GM21367 (cell line): ENCODE measurements at regions not wholly inside any gene's neighbourhood (a gene's known extent, or its start where the extent isn't known, plus 50 kb on each side); places are given as distances from the start of the nearest gene placed in this dataset.
"Not testable (repeated sequence)": the region's sequence is repeated elsewhere in the genome, so short reads cannot be mapped to it uniquely, and the experiment has no call there.

ENCODE experiments used
- ATAC-seq: cut with Tn5 transposase; IDR thresholded peaks from one replicate; pipeline ENCODE4 v1.9.1; 2021; ENCODE audit not compliant: unreplicated experiment

DNA sequence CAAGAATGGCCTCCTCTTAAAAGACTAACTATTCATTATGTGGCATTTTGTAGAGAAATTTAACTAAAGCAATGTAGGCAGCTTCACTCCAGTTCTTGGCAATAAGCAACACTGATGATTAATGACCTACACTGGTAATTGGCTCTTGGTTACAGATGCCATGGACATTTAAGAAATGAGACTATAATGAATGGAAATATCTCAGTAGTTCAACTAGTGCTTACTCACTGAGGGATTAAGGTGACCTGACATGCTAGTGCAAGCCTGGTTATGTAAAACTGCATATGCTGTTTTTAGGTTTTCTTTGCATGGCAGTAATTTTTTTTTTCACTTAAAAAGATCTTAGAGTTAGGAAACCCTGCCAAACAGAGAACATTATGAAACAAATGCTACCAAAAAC, 152.7 kb upstream of the AADAT start:
- no peak for ATAC-seq

DNA sequence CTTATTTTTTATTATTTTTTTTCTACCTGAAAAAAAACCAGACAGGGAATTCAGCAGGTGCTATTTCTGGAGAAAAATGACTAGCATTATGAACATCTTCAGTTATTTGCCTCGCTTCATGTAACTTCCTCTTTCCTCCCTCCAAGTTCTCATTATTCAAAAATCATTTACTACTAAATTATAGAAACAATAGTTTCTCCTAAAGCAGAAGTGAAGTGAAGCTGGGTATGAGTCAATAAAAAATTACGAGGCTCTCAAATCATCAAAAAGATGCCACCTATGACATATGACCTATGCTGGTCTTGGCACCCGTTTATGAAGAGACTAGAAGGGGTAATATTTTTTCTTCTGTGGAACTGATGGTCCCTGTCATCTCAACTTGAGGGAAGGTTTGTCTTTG, 145.0 kb upstream of the AADAT start:
- ATAC-seq = no peak

DNA sequence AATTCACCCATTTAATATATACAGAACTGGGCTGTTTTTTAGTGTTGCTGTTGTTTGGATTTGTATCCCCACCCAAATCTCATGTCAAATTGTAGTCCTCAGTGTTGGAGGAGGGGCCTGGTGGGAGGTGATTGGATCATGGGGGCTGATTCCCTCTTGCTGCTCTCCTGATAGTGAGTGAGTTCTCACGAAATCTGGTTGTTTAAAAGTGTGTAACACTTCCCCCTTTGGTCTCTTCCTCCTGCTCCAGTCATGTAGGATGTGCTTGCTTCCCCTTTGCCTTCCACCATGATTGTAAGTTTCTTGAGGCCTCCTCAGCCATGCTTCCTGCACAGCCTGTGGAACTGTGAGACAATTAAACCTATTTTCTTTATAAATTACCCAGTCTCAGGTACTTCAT, 141.6 kb upstream of the AADAT start:
- no peak for ATAC-seq

DNA sequence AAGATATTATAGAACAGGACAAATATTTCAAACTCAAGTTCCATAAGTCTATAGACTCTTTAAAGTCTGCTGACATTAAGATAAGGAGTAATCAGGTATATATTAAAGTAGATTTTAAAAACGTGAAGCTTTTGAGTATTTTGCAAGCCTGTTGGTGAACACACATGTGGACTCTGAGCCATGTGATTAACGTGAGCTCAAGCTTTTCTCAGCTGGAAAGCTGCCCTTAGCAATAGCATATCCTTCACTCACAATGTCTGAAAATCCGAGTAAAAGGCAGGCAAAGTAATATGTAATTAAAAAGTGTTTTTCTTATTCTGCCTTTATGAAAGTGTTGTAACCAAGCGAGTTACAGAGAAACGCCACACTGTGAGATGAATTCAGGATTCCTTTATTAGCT, 140.5 kb upstream of the AADAT start:
- ATAC-seq = no peak

DNA sequence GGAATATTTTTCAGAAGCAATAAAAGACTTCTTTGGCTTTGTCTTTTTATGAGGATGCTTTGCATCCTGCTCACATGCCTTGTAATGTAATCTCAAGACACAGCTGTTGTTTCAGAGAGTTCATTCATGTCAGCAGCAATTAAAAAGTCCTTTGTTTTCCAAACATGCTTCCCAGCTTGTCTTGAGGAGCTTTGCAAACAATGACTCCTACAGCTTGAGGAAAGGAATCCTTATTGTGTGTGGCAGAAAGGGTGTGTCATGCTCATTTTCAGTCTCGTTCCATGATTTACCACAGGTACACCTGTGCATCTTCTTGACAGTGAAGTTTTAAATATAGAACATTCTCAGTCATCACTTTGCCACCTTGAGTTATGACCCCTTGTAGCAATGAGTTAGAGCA, 139.2 kb upstream of the AADAT start:
- ATAC-seq = no peak

DNA sequence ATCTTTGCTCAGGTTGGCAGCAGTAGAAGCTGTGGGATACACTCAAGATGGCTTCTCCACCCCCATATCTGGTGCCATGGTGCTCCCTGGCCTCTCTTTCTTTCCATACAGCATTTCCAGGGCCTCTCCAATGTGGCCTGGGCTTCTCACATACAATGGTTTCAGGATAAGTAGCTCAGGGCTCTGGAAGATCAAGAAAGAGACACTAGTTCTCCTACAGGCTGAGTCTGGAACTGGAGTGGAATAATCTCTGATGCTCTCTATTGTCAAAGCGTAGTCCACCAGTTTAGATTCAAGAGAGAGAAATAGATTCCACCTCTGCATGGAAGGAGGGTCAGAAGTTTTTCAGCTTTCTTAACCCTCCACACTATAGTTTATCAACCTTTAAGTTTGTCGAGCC, 138.2 kb upstream of the AADAT start:
- ATAC-seq = no peak

DNA sequence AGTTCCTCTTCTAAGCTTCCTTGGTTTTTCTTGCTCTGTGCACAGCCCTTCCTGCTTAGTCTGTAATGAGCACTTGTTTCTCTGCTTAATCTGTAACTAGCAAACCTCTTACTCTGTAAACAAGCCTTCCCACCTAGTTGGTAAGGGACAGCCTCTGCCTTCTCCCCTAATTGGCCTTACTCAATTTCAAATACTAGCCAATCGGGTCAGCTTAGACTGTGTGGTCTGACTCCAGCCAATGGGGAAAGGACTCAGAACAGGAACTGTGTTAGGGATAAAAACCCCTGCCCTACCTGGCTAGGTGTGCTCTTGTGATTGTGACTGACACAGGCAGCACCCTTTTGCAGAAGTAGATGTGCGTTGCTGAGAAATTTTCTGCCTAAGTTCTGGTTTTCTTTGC, 136.5 kb upstream of the AADAT start:
- no peak for ATAC-seq

DNA sequence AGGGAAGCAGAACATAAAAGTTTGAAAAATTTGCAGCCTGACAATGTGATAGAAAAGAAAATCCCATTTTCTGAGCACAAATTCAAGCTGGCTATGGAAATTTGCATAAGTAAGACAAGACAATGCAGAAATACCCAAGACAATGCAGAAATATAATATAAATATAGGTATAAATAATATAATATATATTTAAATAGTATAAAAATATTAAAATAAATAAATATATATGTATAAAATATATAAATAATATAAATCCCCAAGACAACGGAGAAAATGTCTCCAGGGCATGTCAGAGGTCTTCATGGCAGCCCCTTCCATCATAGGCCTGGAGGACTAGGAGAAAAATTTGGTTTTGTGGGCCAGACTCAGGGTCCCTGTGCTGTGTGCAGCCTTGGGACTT, 125.0 kb upstream of the AADAT start:
- ATAC-seq = no peak

DNA sequence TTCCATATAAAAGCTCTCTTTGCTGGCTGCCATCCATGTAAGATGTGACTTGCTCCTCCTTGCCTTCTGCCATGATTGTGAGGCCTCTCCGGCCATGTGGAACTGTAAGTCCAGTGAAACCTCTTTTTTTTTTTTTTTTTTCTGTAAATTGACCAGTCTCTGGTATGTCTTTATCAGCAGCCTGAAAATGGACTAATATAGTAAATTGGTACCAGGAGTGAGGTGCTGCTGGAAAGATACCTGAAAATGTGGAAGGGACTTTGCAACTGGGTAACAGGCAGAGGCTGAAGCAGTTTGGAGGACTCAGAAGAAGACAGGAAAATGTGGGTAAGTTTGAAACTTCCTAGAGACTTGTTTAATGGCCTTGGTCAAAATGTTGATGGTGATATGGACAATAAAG, 124.3 kb upstream of the AADAT start:
- ATAC-seq = no peak

DNA sequence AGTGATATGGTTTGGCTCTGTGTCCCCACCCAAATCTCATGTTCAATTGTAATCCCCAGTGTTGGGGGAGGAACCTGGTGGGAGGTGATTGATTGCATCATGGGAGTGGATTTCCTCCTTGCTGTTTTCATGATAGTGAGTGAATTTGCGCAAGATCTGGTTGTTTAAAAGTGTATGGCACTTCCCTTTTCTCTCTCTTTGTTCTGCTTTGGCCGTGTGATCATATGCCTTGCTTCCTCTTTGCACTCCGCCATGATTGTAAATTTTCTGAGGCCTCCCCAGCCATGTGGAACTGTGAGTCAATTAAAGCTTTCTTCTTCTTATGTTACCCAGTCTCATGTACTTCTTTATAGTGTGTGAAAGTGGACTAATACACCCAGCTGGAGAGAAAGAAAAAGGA, 113.0 kb upstream of the AADAT start:
- ATAC-seq = no peak

DNA sequence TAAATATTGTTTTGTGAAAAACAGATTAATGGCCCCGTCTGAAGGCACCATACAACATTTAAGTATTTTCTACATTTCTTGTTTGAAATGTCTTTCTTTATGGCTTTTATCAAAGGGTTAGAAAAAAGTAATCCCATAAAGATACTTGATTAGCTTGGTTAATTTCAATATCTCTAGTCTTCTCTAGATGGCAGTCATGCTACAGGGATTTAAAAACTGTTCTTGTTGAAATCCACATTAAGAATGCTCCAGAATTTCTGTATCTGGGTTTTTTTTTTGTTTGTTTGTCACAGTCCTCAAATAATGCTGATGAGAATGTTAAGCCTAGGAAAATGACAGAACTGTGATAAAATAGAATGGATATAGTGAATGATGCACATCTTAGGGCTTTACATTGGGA, 109.0 kb upstream of the AADAT start:
- ATAC-seq = no peak

DNA sequence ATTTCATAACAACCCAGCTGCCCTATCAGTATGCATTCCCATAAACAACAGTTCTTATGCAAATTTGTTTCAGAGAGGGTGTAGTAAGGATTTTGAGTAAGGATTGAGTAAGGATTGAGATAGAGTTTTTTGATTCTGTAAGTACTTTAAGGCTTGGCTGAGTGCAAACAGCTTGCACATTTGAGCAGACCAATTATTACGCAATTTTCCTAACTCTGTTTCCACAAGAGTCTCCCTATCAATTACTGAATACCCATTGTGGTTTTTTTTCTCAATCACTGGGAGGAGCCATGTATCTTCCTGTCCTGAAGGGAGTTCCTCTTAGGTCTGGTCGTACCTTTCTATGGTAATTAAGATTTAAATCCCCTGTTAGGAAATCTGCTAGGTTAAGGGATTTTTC, 105.0 kb upstream of the AADAT start:
- ATAC-seq = not testable (repeated sequence)

DNA sequence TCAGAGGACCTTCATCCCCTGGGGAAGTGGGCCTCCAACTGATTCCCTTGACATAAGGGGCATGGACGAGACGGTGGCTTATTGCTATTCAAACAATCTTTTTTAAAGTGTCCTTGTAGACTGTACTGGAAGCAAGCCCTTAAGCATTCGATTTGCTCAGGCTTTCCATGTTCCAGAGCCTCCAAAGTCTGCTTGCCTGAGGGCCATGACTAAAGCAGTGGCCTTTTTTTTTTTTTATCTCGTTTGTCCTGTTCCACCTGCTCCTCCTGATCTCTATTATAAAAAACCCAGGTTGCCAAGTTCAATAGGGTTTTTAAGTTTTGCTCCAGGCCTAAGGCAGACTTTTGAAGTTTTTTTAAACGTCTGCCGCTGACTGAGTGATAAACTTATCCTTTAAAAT, 103.7 kb upstream of the AADAT start:
- no peak for ATAC-seq

DNA sequence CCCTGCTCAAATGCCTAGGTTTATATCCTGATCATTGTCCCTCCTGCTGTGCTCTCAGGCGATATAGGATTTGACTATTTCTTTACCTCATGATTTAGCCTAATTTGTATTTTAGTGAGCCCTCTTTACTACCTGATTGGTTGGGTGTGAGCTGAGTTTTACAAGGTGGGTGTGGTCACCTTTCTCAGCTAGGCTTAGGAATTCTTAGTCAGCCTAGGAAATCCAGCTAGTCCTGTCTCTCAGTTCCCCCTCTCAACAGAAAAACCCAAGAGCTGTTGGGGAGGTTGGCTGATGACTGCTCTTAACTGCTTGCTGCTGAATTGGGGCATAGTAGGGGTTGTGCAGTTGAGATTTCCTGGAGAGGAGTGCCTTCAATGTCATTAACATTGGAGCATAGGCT, 100.5 kb upstream of the AADAT start:
- ATAC-seq = no peak

DNA sequence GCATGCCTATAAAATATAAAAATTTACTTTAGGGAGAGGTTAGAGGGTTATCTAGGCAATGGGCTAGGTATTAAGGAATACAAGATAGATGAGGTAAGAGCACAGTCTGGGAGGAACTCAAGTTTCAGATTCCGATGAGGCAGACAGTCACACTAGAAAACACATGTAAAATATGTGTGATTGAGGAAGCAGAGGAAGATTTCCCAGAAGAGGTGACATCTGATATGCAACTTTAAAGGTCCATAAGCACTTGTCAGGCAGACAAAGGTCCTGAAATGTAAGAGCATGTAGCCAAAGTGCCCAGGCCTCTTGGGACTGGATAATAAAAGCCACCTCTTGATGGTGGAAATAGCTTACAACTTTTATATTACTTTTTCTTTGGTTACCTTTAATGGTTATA, 81.1 kb upstream of the AADAT start:
- ATAC-seq = no peak

DNA sequence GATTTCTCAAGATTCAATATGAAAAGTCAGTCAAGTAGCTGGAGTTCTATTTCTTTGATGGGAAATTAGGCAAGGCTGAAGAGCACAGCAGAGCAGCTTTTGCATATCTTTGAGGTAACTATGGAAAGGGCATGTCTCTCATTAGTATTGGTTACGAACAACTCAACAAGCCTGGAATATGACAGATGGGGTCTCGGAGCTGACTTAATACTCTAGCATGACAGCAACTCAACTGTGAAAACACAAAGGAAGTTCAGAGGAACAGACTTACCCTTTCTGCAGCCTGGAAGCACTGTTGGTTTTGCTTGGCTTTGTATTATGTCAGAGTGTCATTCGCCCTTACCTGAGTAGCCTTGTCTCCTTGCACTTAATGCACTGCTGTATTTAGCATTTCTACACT, 79.9 kb upstream of the AADAT start:
- no peak for ATAC-seq

DNA sequence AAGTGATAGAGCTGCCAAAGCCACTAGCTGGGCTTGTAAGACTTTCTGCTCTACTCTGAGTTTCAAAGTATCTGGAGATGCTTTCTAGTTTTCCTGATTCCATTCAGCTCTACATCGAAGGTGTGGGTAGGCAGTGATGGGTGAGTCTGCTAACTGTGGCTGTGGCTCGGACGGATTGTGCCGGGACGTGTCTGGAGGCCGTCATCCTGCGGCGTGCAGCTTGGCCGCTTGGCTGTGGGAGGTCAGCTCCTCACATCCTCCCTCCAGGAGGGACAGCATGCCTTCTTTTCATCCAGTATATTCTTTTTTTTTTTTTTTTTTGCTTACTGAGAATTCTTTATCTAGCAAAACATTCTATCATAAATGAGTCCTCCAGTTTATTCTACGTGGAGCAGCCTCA, 77.9 kb upstream of the AADAT start:
- no peak for ATAC-seq

DNA sequence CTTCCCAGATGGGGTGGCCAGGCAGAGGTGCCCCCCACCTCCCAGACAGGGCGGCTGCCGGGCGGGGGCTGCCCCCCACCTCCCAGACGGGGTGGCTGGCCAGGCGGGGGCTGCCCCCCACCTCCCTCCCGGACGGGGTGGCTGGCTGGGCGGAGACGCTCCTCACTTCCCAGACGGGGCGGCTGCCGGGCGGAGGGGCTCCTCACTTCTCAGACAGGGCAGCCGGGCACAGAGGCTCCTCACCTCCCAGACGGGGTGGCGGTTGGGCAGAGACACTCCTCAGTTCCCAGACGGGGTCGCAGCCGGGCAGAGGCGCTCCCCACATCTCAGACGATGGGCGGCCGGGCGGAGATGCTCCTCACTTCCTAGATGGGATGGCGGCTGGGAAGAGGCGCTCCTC, 76.4 kb upstream of the AADAT start:
- ATAC-seq = not testable (repeated sequence)

DNA sequence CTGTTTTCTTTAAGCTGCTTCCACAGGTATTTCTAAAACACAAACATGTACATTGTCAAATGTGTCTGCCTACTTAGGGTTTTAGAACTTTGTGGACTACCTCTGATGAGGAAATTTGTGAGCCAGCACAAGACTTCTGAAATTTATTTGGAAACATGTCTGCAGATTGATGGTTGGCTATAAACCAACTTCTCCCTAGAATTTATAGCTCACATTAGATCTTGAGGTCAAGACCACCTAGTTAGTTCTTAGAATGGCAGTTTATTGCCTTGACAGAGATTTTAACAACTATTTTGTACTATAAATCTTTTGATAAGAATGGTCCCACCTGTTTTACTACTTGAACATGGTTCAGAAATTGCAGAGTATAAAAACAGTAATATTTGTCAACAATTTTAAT, 72.7 kb upstream of the AADAT start:
- no peak for ATAC-seq

DNA sequence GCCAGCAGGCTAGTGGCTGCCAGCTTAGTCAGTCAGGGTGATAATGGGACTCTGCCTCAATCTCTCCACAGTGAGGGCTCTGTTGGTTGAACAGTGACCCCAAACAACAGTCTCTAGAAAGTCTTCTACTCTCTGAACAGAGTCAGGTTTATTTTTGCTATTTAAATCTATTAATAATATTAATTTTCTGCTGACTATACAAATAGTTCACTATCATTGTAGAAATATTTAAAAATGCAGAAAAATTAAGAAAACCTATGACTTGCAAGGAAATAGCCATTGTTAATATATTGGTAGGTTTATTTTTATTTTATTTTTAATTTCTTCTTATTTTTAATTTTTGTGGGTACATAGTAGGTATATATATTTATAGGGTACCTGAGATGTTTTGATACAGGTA, 67.9 kb upstream of the AADAT start:
- no peak for ATAC-seq

DNA sequence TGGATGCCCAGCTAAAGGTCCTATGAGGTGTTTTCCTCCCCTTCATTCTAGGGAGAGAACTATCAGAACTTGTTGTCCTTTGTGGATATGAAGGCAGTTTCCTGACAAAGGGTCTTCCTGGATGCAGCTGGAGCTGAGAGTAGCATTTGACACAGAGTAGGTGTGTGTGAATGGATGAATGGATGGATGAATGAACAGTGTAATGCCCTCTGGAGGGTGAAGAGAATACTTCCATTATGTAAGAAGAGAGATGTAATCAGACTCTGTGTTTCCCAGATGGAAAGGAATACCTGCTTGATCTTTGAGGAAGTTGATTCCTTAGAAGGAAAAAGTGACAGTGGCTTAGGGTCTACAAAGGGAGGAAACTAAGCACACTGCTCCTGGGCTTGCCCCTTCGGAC, 55.4 kb upstream of the AADAT start:
- no peak for ATAC-seq

DNA sequence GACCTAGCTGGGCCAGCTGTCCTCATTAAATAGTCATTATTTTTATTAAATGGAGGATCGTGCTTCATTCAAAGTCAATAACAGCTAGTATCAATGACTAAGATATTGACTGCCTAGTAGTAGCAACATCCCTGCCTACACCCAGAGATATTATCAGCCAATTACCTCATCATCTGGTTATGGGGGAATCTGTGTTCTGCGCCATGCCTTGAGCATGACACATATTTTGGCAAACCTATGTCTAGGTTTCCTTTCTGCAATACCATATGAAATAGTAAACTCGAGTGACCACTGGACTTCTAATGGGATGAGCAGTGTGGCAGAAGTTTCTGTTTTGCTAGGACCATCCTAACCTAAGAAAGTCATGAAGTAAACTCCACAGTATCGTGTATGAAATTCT, 50.0 kb upstream of the AADAT start:
- no peak for ATAC-seq
